NCI-H2107 treated with DMSO at 0.1 percent for 48 hours (cell line): ENCODE measurements at regions not wholly inside any gene's neighbourhood (a gene's known extent, or its start where the extent isn't known, plus 50 kb on each side); places are given as distances from the start of the nearest gene placed in this dataset.

Experiments used
- DNase-seq: peaks from one replicate; lab custom pipeline; 2025; ENCODE audit not compliant: unreplicated experiment; lab: John Stamatoyannopoulos, UW

DNA sequence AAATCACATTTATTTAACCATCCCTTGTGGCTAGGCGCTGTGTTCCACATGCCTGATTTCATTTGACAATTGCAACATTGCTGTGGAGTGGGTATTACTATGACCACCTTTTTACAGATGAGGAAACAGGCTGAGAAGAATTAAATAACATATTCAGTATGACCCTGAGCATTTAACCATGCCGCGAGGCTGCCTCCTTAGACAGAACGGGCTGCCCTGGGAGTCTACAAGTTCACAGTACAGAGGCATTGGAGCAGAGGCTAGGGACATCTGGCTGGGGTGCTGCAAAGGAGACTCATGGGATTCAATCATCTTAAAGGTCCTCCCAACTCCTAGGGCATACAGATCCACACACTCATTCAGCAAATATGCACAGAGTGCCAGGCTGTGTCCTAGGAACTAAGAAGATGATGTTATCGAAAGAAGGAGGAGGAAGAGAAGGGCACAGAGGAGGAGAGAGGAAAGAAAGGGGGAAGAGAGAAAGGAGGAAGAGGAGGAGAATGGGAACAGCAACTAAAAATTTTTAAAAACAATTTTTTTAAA is 164.7 kb upstream of the CCND2 start:
- DNase-seq, result no peak

DNA sequence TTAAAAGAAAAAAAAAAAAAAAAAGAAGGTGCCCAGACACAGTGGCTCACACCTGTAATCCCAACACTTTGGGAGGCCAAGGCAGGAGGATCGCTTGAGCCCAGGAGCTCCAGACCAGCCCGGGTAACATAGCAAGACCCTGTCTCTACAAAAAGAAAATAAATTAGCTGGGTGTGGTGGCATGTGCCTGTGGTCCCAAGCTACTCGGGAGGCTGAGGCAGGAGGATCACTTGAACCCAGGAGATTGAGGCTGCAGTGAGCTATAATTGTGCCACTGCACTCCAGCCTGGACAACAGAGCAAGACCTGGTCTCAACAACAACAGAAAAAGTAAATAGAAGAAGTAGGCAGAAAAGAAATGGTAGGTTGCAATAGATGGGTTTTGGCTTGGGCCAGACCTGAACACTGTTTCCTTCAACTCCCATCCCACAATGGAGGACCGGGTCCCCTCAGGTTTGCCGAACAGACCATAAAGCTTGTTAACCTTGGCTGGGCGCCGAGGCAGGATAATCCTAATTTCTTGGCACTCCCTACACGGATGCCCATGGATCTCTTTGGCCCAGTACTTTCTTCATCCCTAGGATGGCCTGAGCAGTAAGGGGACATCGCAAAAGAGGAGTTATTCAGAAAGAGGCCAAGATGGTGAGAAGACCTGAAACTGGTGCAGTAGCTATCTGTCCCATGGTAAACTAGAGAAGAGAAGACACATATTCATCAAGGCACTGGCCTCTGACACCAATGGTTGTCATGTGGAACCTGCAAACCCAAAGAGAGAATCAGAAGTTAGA is 165.5 kb upstream of the CCND2 start:
- DNase-seq, result no peak

DNA sequence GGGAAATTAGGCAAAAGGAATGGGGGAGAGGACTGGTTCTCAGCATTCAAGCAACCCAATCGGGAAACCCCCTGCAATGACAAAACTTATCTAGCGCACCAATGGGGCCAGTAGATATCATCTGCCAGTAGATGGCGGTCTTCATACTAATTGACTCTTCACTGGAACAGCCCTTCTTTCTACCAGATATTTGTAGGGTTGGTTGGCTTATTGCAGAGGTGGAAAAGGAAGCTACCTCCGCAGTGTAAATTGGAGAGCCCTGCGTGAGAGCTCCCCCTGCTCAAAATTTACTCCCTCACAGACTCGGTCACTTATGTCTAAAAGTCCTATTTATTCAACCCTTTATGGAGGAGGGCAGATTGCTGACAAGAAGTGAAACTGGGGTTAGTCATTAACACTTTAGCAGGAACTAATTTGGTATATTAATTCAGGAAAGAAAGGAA is 166.1 kb upstream of the CCND2 start:
- peak; percentile 28 for DNase-seq

DNA sequence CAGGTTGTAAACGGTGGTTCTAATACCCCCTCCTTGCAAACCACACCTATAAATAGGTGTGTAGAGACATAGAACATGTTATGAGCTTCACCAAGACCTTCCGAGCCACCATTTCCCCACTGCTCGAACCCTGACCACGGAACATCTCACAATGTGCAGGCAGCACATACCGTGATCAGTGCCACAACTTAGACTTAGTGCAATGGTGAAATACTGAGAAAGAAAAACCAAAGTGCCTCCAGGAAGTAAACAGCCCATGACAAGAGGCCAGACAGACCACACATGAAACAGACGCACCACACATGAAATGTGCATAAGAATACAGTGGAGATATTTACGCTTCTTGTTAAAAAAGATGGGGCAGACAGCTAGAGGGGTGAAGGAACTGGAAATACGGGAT is 166.9 kb upstream of the CCND2 start:
- DNase-seq, result no peak

DNA sequence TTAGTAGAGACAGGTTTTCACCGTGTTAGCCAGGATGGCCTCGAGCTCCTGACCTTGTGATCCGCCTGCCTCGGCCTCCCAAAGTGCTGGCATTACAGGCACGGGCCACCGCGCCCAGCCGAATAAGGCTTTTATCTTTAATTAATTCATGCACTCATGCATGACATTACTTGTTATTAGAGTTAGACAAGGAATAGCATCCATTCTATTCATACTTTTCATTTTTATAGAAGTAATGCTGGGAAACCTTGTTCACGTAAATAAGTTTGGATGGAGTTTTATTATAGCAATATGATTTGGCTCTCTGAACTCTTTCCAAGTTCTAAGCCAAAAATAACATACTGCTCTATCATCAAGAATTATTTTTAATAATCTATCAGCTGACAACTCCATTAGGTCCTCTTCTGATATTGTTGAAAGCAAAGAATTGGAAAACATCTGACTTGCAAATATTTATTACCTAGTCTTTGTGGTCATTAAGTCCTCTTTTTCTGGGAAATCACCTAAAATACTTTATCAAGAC is 168.8 kb upstream of the CCND2 start:
- DNase-seq, result no peak

DNA sequence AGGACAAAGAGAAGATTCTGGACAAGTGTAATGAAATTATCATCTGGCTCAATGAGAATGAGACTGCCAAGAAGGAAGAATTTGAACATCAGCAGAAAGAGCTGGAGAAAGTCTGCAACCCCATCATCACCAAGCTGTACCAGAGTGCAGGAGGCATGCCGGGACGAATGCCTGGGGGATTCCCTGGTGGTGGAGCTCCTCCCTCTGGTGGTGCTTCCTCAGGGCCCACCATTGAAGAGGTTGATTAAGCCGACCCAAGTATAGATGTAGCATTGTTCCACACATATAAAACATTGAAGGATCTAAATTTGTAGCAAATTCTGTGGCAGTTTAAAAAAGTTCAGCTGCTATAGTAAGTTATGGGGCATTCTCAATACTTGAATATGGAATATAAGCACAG is 174.3 kb upstream of the CCND2 start:
- no peak for DNase-seq

DNA sequence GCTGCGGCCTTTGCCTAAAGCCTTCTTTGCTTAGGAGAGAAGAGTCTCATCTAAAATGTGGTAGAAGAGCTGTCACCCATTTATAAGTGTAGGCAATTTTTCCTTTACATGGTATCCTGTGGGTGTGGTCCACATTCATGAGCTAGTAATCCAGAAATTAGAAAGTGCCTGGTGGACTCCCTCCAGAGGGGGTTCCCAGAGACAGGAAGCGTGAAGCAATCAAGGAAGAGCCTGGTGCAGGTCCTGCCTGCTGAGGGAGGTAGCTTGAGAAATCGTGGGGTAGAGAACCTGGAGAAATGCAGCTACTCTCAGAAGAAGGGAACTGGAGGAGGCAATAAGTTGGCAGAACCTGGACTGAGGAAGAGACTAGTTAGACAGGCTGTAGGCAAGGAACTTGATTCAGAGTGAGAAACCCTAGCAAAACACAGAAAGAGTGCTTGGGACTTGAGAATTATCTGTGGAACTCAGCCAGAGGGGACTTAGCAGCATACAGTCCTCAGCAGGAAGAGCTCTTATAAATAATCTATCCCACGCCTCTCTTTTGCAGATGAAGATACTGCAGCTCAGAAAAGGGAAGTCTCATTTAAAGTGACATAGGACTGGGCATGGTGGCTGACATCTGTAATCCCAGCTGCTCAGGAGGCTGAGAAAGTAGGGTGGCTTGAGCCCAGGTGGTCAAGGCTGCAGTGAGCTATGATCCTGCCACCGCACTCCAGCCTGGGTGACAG is 182.4 kb upstream of the CCND2 start:
- DNase-seq, result no peak

DNA sequence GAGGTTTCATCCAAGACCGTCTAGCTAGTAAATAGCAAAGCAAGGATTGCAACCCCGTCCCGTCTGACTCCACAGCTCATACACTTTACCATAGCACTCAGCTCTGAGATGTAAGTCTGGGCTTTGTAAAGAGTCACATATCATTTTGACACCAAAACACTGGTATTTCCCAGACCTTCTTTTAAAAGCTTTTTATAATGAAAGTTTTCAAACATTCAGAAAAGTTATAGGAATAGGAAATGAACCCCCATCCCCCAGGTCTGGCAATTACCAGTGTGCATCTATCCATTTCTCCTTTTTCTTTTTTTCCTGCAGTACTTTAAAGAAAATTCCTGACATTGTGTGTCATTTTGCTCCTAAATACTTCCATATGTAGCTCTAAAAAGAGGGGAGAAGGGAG is 183.6 kb upstream of the CCND2 start:
- DNase-seq, result no peak

DNA sequence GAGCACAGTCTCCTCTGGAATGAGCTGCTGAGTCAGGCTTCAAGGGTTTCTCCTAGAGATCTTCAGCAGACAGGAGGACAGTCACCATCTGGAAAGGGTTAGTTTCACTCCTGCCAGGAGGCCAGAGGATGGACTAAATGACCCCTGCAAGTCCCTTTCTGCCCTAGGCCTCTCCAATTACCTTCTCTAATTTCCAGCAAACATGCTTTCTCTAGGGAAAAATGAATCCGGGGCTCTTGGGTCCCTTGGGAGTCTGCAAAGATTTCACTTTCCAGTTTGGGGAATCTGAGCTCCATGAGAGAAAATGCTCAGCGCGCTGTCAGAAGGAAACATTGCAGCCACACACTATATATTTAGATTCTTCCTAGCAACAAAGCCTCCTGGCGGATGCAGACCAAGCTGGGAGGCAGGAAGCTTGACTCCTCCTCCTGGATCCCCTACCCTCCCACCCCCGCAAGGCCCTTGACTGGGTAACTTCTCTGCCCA is 184.4 kb upstream of the CCND2 start:
- no peak for DNase-seq

DNA sequence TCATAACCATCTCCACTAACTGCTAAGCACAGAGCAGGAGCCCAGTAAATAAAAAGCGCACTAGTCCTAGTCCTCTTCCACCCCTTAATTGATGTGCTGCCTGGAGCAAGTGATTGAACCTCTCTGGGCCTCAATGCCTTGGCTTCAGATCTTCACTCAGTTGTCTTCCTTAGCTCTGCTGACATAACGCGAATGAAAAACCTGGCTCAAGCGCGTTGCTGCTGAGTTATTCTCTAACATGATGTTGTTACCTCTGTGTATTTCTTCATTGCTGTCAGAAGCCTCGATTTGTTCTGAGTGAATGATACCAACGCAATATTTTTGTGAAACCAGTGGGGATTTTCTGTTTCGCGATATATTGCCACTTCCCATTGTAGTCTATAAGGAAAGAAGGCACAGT is 185.1 kb upstream of the CCND2 start:
- DNase-seq, result no peak

DNA sequence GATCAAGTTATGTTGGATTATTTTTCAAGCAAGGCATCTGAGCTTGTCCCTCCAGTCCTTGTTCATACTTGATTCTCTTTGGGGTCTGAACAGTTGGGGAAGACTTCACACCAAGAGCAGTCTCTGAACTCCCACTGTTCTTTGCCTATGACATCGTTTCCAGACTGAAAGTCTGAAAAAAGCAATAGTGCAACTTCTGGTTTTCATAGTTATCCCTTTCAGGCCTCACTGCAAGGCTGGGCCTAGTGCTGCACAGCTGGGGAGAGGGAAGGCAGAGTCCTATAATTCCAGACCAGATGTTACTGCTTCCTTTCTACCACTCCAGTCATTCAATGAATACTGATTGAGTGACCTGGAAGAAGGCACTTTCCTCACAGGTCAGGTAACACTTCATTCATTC is 187.1 kb upstream of the CCND2 start:
- no peak for DNase-seq

DNA sequence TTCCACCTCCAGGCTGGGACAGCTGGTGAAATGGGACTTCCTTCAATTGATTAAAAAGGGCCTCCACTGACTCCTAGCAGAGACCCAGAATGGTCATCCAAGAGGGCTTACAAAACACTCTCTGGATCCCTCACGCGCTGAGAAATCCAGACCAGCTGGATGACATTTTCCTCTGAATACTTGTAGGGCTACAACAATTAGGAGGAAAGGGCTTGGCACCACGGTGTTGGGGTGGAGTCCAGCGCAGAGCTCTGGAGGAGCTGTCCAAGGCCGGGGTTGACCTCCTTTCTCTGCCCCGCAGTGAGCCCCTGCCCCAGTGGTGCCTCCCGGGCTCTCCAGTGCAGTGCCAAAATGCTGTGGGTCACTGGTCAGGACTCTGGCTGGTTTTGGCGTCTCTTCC is 189.0 kb upstream of the CCND2 start:
- DNase-seq, result no peak

DNA sequence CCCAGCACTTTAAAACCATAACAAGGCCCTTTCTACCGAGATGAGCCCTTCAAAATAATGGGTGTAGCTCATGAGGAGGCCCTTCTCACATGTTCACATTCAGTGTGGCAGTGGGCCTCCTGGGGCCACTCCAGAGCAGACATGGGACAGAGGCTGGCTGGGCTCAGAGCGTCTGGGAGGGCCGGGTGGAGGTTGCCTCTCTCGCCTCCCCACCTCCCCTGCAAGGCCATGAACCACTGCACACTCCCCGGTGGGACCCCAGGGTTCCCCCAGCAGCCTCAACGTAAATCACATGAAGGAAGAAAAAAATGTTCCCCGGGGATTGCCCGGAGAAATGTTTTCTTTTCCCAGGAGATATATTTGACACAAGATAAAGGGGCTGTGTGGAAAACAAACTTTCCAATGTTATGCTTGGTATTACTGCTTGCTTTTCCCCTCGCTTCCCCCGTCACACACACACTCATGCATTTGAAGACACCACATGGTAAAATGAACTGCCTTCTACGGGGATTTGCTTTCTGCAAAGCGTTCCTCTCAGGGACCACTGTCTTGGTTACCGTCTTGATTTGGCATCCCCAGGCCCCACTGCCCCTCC is 190.7 kb upstream of the CCND2 start:
- no peak for DNase-seq

DNA sequence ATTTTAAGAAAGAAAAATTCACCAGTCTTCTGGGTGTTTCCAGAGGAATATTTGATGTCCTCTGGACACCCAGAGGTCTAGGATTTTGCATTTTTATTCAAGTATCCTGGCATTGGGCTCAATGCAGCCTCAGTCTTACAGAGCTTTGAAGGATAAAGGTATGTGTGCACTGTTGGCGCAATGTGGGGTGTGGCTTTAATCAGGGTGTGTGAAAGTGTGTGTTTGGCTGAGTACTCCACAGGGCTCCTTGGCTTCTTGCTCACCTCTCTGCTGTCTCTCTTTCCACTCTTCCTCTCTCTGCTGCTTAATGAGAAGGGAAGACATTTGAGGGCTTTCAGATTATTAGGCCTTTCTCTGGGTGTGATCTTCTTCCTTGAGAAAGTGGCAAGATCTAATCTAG is 193.3 kb upstream of the CCND2 start:
- no peak for DNase-seq

DNA sequence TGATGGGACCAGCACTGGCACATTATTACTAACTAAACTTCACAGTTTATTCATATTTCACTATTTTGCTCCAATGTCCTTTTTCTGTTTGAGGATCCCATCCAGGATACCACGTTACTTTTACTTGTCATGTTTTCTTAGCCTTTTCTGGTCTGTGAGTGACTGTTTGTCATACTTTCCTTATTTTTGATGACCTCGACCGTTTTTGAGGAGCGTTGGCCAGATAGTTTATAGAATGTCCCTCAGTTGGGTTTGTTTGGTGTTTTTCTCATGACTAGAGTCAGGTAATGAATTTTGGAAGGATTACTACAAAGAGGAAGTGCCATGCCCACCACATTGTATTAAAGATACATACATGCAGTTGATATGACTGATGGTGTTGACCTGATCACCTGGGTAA is 199.4 kb upstream of the CCND2 start:
- DNase-seq, result no peak

DNA sequence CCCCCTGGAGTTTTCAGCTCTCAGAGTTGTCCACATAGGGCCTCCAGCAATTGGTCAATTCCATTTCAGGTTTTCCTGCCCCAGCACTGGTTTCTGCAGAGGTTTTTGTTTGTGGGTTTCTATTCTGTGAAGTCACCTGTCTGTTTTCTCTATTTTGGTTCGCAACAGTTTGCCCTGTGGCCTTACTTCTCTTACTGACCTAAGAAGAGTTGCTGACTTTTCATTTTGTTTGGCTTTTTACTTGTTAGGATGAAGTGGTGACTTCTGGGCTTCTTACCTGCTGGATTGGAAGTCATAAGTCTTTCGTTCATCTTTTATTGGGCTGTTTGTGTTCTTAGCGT is 196.4 kb upstream of the PARP11 start:
- no peak for DNase-seq

DNA sequence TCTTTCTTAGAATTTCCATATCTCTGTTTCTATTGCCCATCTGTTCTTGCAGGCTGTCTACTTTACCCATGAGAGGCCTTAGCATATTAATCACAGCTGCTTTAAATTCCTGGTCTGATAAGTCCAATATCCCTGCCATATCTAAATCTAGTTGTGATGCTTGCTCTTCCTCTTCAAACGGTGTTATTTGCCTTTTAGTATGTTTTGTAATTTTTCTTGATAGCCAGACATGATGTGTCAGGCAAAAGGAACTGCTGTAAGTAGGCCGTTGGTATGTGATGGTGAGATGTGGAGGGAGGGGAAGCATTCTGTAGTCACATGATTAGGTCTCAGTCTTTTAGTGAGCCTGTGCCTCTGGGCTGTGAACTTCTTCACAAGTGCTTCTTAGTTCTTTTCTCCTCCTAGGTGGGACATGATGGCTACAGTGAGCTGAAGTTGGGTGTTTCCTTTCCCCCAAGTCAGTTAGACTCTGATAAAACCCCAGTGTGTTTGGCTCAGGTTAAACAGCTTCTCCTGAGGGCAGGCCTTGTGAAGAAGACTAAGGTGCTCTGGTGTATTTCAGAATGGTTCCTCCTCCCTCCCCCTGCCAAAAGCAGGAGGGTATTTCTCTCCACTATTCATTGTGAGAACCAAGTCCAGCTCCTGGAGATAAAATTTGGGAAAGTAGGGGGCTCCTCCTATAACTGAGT is 195.9 kb upstream of the PARP11 start:
- DNase-seq, result no peak

DNA sequence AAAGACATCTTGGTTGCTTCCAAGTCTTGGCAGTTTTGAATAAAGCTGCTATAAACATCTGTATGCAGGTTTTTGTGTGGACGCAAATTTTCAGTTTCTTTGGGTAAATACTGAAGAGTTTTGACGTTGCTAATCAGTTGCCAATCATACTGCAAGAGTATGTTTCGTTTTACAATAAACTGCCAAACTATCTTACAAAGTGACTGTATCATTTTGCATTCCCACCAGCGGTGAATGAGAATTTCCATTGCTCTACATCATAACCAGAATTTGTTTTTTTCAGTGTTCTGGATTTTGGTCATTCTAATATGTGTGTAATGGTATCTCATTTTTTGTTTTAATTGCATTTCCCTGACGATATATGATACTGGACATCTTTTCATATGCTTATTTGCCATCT is 190.8 kb upstream of the PARP11 start:
- DNase-seq, result no peak

DNA sequence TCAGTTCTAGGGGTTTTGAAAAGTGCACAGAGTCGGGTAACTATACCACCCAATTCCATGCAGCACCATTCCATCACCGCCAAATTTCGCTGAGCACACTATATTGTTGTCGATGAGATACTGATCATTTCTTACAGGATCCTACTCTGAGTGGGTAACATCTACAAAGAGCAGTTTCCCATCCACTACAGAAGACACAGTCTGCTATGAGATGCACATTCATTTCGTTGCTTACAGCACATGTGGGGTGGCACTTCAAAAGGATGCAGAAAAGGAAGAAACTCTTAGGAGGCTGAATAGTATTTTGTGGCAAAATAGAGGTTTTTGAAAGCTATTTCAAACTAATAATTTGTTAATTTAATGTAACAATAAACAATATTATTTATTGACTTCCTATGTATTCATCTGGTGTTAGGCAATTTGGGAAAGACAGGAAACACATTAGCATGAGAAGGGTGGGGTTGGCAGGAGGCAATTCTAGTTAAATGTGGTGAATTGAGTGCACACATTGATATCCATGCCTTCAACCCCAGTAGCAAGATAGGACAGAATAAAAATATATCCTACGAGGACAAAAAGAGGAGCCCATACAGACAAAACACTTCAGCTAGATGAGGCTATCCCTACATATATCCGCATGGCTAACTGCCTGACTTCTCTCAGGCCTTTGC is 186.8 kb upstream of the PARP11 start:
- no peak for DNase-seq
